Umbilical cord (tissue), 1 donor: ENCODE measurements at regions not wholly inside any gene's neighbourhood (a gene's known extent, or its start where the extent isn't known, plus 50 kb on each side); places are given as distances from the start of the nearest gene placed in this dataset.
"Not testable (repeated sequence)": the region's sequence is repeated elsewhere in the genome, so short reads cannot be mapped to it uniquely, and the experiment has no call there.

ENCODE experiments used
- DNase-seq: peaks from one replicate; pipeline ENCODE4 v3.0.0-alpha.2; 2015; ENCODE audit warnings: low spot score

DNA sequence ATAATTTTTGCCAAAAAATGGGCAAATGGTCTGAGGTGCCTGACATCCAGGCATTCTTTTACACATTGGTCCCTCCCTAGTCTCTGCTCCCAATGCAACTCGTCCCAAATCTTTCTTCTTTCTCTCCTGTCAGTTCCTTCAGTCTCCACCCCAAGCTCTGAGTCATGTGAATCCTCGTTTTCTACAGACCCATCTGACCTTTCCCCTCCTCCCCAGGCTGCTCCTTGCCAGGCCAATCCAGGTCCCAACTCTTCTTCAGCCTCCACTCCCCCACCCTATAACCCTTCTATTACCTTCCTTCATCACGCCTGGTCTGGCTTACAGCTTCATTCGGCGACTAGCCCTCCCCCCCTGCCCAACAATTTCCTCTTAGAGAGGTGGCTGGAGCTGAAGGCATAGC lies 55.3 kb downstream of the BBS10 start:
- not testable (repeated sequence) for DNase-seq

DNA sequence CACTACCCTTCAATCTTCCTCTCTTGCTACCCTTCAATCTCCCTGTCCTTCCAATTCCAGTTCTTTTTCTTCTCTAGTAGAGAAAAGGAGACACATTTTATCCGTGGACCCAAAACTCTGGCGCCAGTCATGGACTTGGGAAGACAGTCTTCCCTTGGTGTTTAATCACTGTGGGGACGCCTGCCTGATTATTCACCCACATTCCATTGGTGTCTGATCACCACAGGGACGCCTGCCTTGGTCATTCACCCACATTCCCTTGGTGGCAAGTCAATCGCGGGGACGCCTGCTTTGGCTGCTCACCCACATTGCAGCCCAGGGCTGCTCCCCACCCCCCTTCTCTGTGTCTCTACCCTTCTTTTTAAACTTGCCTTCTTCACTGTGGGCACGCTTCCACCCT lies 55.9 kb downstream of the BBS10 start:
- not testable (repeated sequence) for DNase-seq

DNA sequence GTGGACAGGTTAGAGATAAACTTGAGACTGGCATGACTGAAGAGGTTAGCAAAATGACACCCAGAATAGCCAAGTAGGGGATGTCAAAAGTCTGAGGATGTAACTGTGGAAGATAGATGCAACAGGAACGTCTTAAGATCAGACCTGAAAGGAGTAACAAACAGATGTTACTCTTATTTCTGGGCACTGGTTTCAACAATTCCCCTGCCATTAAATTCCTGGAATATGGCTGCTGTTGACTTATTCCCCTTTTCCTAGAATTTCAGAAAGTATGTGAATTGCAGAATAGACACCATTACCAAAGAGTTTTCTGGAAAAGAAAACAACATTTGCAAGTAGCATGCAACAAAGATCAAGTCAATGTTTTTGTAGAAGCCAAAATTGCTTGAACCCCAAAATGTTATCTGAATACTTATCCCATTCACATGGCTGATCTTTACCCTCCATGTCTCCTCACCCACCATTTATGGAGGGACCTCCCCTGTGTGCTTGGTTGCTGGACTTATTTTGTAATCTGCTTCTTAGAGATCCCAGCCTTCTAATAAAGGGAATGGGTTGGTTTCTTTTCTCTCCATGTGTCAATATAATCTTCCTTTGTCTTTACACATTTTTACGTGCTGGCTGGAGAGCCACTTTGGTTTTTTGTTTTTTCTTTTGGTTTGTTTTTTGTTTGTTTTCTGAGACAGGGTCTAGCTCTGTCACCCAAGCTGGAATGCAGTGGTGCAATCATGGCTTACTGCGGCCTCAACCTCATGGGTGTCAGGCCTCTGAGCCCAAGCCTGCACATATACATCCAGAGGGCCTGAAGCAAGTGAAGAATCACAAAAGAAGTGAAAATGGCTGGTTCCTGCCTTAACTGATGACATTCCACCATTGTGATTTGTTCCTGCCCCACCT lies 57.0 kb downstream of the BBS10 start:
- DNase-seq, result no peak

DNA sequence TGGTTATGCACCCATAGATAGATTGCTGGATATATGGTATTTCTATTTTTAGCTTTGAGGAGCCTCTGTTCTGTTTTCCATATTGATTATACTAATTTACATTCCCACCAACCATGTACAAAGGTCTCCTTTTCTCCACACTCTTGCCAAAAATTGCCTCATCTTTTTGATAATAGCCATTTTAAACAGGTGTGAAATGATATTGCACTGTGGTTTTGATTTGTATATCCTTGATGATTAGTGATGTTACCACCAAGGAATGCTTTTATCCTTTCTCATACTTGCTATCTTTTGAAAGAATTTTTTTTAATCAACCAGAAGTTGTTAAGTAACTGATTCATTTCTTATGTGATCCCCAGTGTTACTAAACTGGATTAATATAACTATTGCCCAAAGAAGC lies 60.0 kb downstream of the BBS10 start:
- DNase-seq, result no peak

DNA sequence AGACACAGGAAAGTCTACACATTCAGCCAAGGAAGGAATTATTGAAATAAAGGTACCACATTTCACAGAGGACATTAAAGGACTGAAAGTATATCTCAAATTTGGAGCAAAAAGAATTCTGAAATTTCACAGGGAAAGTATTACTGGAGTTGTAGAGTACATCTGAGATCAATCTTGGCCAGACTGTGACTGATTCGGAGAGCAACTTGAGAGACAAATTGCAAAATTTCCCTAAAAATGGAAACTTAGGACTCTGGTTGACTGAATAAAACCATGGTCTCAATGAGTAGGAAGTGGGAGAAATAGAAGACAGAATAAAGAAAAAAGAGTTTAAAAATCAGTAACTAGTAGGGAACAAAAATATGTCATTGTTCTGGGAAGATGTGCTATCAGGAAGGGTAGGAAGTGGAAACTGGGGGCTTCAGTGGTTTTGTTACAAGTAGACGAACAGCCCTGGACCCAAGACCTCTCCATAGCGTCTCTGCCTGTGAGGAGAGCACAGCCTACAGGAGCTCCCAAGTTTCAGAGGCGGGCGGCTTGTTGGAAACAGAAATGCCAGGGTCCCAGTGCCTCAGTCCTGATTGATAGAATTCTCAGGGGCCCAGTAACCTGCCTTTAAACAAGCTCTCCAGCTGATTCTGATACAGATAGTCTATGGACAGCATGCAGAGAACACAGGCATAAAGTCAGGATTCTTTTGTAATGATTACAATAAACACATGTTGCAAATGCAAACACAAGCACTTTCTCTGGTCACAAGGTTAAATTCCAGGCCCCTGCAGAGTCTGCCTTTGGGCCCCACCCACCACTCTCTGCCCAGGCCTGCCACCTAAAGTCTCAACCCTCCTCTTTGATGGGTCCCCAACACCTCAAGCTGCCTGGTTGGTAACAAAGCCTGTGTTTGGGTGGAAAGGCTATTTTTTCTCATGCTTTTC lies 63.1 kb downstream of the BBS10 start:
- DNase-seq, result no peak

DNA sequence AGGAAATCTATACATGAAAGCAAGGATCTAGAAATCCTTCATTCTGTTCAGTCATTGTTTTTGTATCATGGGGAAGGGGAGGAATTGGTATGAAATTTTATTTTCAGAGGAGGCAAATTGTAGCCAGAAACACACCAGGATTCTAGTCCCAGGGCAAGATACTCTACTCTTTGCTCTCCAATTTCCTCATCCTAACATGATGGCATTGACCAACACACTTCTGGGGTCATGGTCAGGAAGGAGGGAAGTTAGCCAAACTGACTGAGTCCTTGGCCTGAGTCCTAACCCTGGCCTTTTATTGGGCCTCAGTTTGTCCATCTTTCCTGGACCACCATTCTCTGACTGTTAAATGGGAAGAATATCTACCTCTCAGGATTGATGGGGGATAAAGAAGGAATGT lies 65.5 kb downstream of the BBS10 start:
- DNase-seq, result no peak

DNA sequence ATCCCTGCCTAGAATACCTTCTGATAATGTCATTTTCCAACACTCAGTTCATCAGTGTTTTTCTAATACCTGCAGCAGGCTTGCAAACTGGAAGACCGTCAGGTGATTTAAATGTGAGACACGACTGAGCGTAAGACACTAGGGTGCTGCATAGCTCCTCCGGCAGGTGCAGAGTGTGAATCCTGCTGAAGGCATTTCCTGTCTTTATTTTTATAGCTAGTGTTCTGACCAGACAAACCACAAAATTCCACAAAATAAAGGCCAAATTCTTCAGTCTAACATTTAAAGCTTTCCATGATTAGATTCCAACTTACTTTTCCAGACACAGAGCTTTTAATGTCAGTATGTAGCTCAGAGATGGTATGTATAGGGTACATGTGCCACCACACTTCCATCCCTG lies 70.7 kb downstream of the BBS10 start:
- no peak for DNase-seq

DNA sequence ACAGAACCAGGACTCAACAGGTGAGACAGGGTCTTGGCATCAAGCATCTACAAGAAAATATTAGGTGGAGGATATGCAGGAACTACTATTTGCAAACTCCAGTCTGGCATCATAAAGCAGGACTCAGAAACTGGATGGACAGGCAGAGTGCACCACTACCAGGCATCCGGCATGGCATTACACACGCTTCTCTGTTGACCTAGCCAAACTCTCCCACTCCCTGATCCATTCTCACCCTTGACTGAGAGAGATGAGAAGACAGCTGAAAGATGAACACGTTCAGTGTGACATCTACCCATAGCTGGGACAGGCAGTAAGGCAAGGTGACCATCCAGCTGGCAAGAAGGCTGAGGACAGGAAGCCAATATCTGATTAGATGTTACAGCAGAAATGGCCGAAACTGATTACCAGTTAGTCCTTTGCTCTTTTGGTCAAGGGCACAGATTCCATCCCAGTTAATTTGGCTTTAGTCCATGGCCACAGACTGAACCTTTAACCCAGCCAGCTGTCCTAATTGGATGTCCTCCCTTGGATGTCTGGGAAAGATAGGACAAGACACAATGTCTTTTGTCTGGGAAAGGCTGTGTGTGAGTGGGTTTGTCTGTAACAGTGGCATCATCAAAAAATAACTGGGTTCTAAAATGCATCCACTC lies 71.6 kb downstream of the BBS10 start:
- DNase-seq, result no peak

DNA sequence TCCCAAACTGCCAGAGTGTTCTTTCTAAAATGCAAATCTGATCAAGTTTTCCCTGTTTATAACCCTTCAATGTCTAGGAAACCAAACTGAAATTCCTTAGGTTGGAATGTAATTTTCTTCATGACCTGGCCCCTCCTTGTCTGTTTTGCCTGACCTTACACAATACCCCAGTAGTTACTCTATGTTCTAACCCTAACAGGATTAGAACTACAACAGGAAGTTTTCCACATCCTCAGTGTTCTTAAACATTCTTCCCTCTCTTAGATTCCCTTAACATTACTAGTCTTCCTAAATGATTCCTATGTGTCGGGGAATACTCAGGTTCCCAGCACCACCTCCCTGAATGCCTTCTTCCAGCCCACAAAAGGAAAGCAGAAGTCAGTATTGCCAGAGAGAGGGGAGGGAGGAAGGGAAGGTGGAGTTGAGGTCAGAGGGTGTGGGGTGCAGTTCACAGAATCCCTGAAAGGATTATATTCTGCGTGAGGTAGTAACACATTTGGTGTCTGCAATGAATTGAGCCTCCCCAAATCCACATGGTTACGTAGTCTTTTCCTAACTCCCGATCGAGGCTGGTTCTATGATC lies 72.6 kb downstream of the BBS10 start:
- no peak for DNase-seq

DNA sequence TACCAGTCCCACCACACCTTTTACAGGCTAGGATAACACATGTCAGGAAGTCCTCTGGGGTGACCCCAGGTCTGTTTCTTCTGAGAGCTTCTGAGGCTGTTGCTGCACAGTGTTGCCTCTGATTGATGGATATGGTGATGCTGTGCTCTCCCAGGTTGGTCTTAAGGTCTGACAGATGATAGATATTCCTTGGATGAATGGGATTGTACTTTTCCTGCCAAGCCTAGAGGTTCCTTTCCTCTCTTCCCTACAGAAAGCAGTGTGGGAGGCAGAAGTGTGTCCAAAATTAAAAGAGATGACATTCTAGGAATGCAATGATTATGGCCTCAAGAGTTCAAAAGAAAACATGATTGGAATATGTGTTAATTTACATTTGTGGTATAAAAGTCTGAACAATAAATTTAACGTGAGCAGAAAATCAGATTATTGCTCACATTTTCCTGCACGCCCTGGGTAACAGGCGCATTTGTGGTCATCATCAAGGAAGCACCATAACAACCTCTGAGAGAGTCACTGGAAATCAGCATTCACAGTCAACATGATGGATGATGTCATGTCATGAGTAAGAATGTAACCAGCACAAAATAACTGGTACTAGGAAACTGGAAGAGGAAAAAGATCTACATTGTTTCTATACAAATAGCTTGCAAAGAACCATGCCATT lies 73.7 kb downstream of the BBS10 start:
- DNase-seq, result no peak

DNA sequence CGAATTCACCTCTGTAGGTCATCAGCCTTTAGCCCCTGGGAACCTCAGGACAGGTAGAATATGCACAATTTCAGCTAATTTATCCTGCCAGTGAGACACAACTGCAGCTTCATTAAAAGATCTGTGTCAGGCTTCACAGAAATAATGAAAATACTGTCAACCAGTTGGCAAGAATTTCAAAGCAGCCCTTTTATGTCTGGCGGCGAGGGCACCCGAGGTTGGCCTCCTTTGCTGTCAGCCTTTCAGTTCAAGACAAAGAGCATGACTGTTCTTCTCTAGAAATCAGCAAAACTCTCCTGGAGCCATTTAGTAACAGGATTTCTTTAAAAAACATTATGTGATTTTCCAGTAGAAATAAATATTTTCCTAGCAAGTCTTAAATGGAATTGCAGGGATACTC lies 75.9 kb downstream of the BBS10 start:
- DNase-seq, result peak; percentile 7

DNA sequence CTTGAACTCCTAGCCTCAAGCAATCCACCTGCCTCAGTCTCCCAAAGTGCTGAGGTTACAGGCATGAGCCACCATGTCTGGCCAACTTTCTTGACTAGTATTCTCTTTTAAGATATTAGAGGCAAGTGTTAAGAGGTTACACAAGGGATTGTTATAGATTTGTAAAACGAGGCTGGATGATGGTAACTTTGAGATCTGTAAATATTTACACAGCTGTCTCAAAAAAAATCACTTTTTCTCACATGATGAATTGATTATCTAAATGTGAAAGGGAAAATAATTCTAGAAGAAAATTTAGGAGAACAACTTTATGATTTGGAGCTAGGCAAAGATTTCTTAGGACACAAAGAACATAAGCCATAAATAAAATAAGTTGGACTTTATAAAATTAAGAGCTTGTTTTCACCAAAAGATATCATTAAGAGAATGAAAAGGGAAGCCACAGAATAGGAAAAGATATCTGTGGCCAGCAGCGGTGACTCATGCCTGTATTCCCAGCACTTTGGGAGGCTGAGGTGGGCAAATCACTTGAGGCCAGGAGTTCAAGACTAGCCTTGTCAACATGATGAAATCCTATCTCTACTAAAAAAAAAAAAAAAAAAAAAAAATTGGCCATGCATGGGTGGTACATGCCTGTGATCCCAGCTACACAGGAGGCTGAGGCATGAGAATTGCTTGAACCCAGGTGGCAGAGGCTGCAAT lies 77.4 kb downstream of the BBS10 start:
- no peak for DNase-seq

DNA sequence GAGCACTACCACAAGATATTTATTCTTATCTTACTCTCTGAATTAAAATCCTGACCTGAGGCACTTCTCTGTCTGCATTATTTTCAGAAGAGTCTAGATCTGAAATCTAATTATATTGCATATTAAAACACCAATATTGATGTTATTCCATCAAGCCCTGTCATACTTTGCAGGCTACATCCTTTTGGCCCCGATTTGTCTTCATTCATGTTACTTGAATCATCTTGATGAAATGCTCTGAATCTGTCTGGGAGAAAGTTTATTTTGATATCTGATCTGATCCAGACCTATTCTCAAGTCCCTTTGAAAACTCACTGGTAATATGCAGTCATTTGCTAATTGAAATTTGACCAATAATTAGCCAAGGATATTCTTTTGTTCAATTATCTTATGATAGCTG lies 79.9 kb downstream of the BBS10 start:
- DNase-seq, result no peak

DNA sequence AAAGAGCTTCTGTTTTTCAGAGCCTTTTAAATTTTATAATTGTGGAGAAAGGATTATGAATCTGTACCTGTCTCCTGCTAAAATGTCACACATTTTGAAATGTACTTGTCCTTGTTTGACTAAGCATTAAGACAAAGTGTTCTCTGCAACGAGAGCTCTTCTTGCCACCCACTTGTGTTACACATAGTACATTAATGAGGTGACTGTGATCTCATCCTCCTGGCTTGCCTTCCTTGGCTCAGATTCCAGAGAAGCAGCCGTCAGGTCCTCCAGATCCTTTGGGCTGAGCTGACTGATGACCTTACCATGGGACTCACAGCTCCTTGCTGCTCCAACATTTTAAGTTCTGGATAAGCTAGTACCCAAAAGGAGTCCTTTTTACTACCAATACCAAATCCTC lies 81.4 kb downstream of the BBS10 start:
- no peak for DNase-seq

DNA sequence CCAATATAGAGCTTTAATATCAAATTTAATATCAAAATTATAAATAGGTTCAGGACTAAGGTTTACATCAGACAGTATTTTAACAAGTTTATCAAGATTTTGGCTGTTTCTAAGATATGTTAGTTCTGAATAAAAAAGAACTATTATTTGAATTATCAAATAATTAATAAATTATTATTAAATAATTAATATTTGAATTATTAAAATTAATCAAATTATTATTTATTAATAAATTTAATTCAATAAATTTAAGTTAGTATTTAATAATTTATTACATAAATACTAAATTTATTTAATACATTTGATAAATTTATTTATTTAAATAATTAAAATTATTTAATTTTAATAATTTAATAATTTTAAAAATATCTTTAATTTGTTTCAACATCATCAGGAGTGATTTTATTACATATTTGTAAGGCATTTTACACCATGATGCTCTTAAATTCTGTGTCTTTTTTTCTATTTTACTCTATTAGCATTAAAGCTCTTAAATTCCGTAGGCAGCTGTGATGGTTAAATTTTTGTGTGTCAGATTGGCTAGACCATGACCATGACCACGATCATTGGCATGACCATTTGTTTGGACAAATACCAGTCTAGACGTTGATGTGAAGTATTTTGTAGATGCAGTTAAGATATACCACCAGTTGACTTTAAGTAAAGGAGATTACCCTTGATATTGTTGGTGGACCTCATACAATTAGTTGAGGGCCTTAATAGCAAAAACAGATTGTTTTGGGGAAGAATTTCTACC lies 82.6 kb downstream of the BBS10 start:
- no peak for DNase-seq

DNA sequence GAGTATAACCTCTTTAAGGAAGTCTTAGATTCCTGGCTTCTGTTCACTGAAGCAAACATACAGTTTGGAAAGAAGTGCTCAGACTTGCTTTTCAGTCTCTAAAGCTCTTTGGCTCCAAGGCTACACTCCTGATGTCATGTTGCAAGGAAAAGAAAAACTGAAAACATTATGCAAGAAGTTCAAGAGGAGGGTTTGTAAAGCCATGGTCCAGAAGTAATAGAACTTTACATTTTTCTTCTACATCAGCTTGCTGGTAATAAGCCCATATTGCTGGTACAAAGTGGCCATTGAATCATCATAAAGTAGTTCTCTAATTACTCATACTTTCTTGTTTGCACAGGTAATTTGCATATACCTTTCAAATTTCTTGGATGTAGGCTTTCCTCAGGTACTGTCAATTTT lies 83.6 kb downstream of the BBS10 start:
- DNase-seq, result peak; percentile 23

DNA sequence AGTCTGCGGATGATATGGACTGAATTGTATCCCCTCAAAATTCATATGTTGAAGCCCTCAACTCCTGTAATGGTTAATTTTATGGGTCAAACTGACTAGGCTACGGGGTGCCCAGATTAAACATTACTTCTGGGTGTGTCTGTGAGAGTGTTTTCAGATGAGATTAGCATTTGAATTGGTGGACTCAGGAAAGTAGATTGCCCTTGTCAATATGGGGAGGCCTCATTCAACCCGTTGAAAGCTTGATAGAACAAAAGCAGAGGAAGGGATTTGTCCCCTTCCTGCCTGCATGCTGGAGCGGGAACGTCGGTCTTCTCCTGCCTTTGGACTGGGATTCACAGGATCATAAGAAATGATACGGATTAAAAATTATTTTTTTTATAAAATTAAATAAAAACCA lies 84.5 kb downstream of the BBS10 start:
- no peak for DNase-seq

DNA sequence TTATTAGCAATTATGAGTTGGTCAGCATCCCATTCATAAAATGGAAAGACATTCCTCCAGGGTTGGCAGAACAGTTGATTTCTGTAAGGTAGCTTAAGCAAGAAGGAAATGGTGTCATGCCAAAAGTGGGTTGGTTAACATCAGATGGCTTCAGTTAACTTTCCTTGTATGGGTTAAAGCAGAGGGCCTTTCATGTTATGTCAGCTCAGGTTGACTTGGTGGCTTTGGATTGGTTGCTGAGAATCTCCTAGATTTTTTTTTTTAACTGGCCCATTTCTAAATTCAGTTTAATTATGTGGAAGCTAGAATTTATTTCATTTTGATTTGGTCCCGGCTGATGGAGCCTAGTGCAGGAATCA lies 87.8 kb downstream of the BBS10 start:
- no peak for DNase-seq

DNA sequence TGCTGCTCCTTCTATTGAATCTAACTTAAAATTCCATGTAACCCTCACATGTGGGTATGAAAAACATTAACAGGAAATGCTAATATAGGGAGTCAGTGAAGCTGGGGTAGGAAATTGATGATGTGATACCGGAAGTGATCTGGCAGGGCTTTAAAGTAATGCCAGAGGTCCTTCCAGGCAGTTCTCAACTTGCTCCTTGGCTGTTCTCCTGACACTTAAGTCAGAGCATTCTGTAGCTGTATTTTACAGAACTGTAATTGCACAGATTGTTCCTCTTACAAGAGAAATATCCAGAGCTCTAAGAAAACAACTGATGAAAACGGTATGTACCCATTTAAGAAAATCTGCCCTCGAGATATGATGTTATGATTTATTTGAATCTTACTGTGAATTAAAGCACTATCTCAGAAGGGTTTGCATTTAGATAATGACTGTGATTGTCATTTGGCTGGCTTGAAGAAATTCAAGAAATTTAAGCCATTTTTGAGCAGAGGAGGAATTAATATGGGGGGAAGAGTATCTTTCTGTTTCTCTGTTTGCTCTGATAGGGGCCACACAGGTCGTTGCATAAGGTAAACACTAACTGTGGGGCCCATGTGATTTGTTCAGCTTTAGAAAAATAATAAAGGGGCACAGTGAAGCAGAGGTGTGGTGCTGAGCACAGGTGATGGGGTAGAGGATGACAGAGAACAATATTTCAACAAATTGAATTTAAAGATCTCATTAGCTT lies 88.4 kb downstream of the BBS10 start:
- DNase-seq, result peak; percentile 49
